ENCODE measurements at regions not wholly inside any gene's neighbourhood (a gene's known extent, or its start where the extent isn't known, plus 50 kb on each side); places are given as distances from the start of the nearest gene placed in this dataset.
"Not testable (repeated sequence)": the region's sequence is repeated elsewhere in the genome, so short reads cannot be mapped to it uniquely, and the experiment has no call there.

GRCh38 chr3:102905811-102906210 is 471.0 kb downstream of the ZPLD1 start:
- no peaks in the 10 kb centered on the region for H3K36me3 ChIP-seq (ENCODE audit: control insufficient read depth, insufficient read depth, low read length)
- no peak overlapping the region for H3K4me3 ChIP-seq (ENCODE audit: low read depth, low read length)
- H3K27ac ChIP-seq (ENCODE audit: low read depth, low read length) = no peak overlapping the region
- no peaks in the 10 kb centered on the region for H3K9me3 ChIP-seq (ENCODE audit: control insufficient read depth, insufficient read depth, low read depth, low read length)
- no peak overlapping the region for H3K9ac ChIP-seq (ENCODE audit: low read length)
- no peaks in the 10 kb centered on the region for H3K27me3 ChIP-seq (ENCODE audit: control insufficient read depth, insufficient read depth, low read length)
- no peaks in the 10 kb centered on the region for H3K4me1 ChIP-seq (ENCODE audit: control insufficient read depth, insufficient read depth, low read length)

GRCh38 chr3:102906818-102907217 is 472.0 kb downstream of the ZPLD1 start:
- H3K27ac ChIP-seq (ENCODE audit: low read depth, low read length) = no peak overlapping the region
- H3K4me1 ChIP-seq (ENCODE audit: control insufficient read depth, insufficient read depth, low read length) = no peaks in the 10 kb centered on the region
- H3K9ac ChIP-seq (ENCODE audit: low read length) = no peak overlapping the region
- no peak overlapping the region for H3K4me3 ChIP-seq (ENCODE audit: low read depth, low read length)
- H3K36me3 ChIP-seq (ENCODE audit: control insufficient read depth, insufficient read depth, low read length) = no peaks in the 10 kb centered on the region
- H3K9me3 ChIP-seq (ENCODE audit: control insufficient read depth, insufficient read depth, low read depth, low read length) = no peaks in the 10 kb centered on the region
- H3K27me3 ChIP-seq (ENCODE audit: control insufficient read depth, insufficient read depth, low read length) = no peaks in the 10 kb centered on the region

GRCh38 chr3:102909904-102910303 is 475.1 kb downstream of the ZPLD1 start:
- no peaks in the 10 kb centered on the region for H3K4me1 ChIP-seq (ENCODE audit: control insufficient read depth, insufficient read depth, low read length)
- no peak overlapping the region for H3K27ac ChIP-seq (ENCODE audit: low read depth, low read length)
- no peak overlapping the region for H3K4me3 ChIP-seq (ENCODE audit: low read depth, low read length)
- no peaks in the 10 kb centered on the region for H3K27me3 ChIP-seq (ENCODE audit: control insufficient read depth, insufficient read depth, low read length)
- H3K9me3 ChIP-seq (ENCODE audit: control insufficient read depth, insufficient read depth, low read depth, low read length) = no peaks in the 10 kb centered on the region
- H3K36me3 ChIP-seq (ENCODE audit: control insufficient read depth, insufficient read depth, low read length) = no peaks in the 10 kb centered on the region
- H3K9ac ChIP-seq (ENCODE audit: low read length) = no peak overlapping the region

- H3K9me3 ChIP-seq (ENCODE audit: control insufficient read depth, insufficient read depth, low read depth, low read length) = no peaks in the 10 kb centered on the region
- H3K36me3 ChIP-seq (ENCODE audit: control insufficient read depth, insufficient read depth, low read length) = no peaks in the 10 kb centered on the region
- no peak overlapping the region for H3K9ac ChIP-seq (ENCODE audit: low read length)
- no peaks in the 10 kb centered on the region for H3K27me3 ChIP-seq (ENCODE audit: control insufficient read depth, insufficient read depth, low read length)
- no peak overlapping the region for H3K27ac ChIP-seq (ENCODE audit: low read depth, low read length)
- no peaks in the 10 kb centered on the region for H3K4me1 ChIP-seq (ENCODE audit: control insufficient read depth, insufficient read depth, low read length)
- no peak overlapping the region for H3K4me3 ChIP-seq (ENCODE audit: low read depth, low read length)
Measured at GRCh38 chr3:102916532-102916931, 481.7 kb downstream of the ZPLD1 start.

GRCh38 chr3:102926618-102927017 is 491.8 kb downstream of the ZPLD1 start:
- Histone ChIP-seq H3K36me3 (ENCODE audit: control insufficient read depth, insufficient read depth, low read length) (no peaks in the 10 kb centered on the region), H3K4me3 (ENCODE audit: low read depth, low read length) (no peak overlapping the region), H3K27me3 (ENCODE audit: control insufficient read depth, insufficient read depth, low read length) (no peaks in the 10 kb centered on the region), H3K4me1 (ENCODE audit: control insufficient read depth, insufficient read depth, low read length) (no peaks in the 10 kb centered on the region), H3K9me3 (ENCODE audit: control insufficient read depth, insufficient read depth, low read depth, low read length) (peaks cover 18% of the 10 kb centered on the region), H3K9ac (ENCODE audit: low read length) (no peak overlapping the region), H3K27ac (ENCODE audit: low read depth, low read length) (no peak overlapping the region)

- Histone ChIP-seq H3K9me3 (ENCODE audit: control insufficient read depth, insufficient read depth, low read depth, low read length) (no peaks in the 10 kb centered on the region), H3K27ac (ENCODE audit: low read depth, low read length) (no peak overlapping the region), H3K4me3 (ENCODE audit: low read depth, low read length) (no peak overlapping the region), H3K4me1 (ENCODE audit: control insufficient read depth, insufficient read depth, low read length) (no peaks in the 10 kb centered on the region), H3K27me3 (ENCODE audit: control insufficient read depth, insufficient read depth, low read length) (no peaks in the 10 kb centered on the region), H3K36me3 (ENCODE audit: control insufficient read depth, insufficient read depth, low read length) (no peaks in the 10 kb centered on the region), H3K9ac (ENCODE audit: low read length) (no peak overlapping the region)
Measured at GRCh38 chr3:102933377-102933776, 498.6 kb downstream of the ZPLD1 start.

- no peak overlapping the region for H3K27ac ChIP-seq (ENCODE audit: low read depth, low read length)
- H3K4me3 ChIP-seq (ENCODE audit: low read depth, low read length) = no peak overlapping the region
- no peak overlapping the region for H3K9ac ChIP-seq (ENCODE audit: low read length)
- H3K27me3 ChIP-seq (ENCODE audit: control insufficient read depth, insufficient read depth, low read length) = no peaks in the 10 kb centered on the region
- no peaks in the 10 kb centered on the region for H3K4me1 ChIP-seq (ENCODE audit: control insufficient read depth, insufficient read depth, low read length)
- no peaks in the 10 kb centered on the region for H3K9me3 ChIP-seq (ENCODE audit: control insufficient read depth, insufficient read depth, low read depth, low read length)
- no peaks in the 10 kb centered on the region for H3K36me3 ChIP-seq (ENCODE audit: control insufficient read depth, insufficient read depth, low read length)
Measured at GRCh38 chr3:102936511-102937045, 501.8 kb downstream of the ZPLD1 start.

- Histone ChIP-seq H3K36me3 (ENCODE audit: control insufficient read depth, insufficient read depth, low read length) (no peaks in the 10 kb centered on the region), H3K9me3 (ENCODE audit: control insufficient read depth, insufficient read depth, low read depth, low read length) (no peaks in the 10 kb centered on the region), H3K4me1 (ENCODE audit: control insufficient read depth, insufficient read depth, low read length) (no peaks in the 10 kb centered on the region), H3K9ac (ENCODE audit: low read length) (no peak overlapping the region), H3K27me3 (ENCODE audit: control insufficient read depth, insufficient read depth, low read length) (no peaks in the 10 kb centered on the region), H3K27ac (ENCODE audit: low read depth, low read length) (no peak overlapping the region), H3K4me3 (ENCODE audit: low read depth, low read length) (no peak overlapping the region)
Measured at GRCh38 chr3:102941786-102942185, 507.0 kb downstream of the ZPLD1 start.

- not testable (repeated sequence) for H3K27me3 ChIP-seq (ENCODE audit: control insufficient read depth, insufficient read depth, low read length); H3K36me3 ChIP-seq (ENCODE audit: control insufficient read depth, insufficient read depth, low read length); H3K4me3 ChIP-seq (ENCODE audit: low read depth, low read length); H3K9me3 ChIP-seq (ENCODE audit: control insufficient read depth, insufficient read depth, low read depth, low read length); H3K9ac ChIP-seq (ENCODE audit: low read length); H3K27ac ChIP-seq (ENCODE audit: low read depth, low read length); H3K4me1 ChIP-seq (ENCODE audit: control insufficient read depth, insufficient read depth, low read length)
Measured at GRCh38 chr3:102946445-102946844, 511.6 kb downstream of the ZPLD1 start.

- no peaks in the 10 kb centered on the region for H3K27me3 ChIP-seq (ENCODE audit: control insufficient read depth, insufficient read depth, low read length)
- H3K27ac ChIP-seq (ENCODE audit: low read depth, low read length) = no peak overlapping the region
- H3K9ac ChIP-seq (ENCODE audit: low read length) = no peak overlapping the region
- no peak overlapping the region for H3K4me3 ChIP-seq (ENCODE audit: low read depth, low read length)
- H3K4me1 ChIP-seq (ENCODE audit: control insufficient read depth, insufficient read depth, low read length) = no peaks in the 10 kb centered on the region
- no peaks in the 10 kb centered on the region for H3K36me3 ChIP-seq (ENCODE audit: control insufficient read depth, insufficient read depth, low read length)
- H3K9me3 ChIP-seq (ENCODE audit: control insufficient read depth, insufficient read depth, low read depth, low read length) = 0 out of 2 replicates have a peak, but pooled peaks cover 4% of the 10 kb centered on the region
Measured at GRCh38 chr3:102972350-102972749, 537.5 kb downstream of the ZPLD1 start.

- H3K27ac ChIP-seq (ENCODE audit: low read depth, low read length) = no peak overlapping the region
- no peaks in the 10 kb centered on the region for H3K36me3 ChIP-seq (ENCODE audit: control insufficient read depth, insufficient read depth, low read length)
Measured at GRCh38 chr3:102974333-102974732, 539.5 kb downstream of the ZPLD1 start.

GRCh38 chr3:102979191-102979590 is 544.4 kb downstream of the ZPLD1 start:
- Histone ChIP-seq H3K27me3 (ENCODE audit: control insufficient read depth, insufficient read depth, low read length) (no peaks in the 10 kb centered on the region), H3K9me3 (ENCODE audit: control insufficient read depth, insufficient read depth, low read depth, low read length) (0 out of 2 replicates have a peak, but pooled peaks cover 4% of the 10 kb centered on the region), H3K4me1 (ENCODE audit: control insufficient read depth, insufficient read depth, low read length) (no peaks in the 10 kb centered on the region), H3K9ac (ENCODE audit: low read length) (no peak overlapping the region), H3K4me3 (ENCODE audit: low read depth, low read length) (no peak overlapping the region), H3K36me3 (ENCODE audit: control insufficient read depth, insufficient read depth, low read length) (no peaks in the 10 kb centered on the region), H3K27ac (ENCODE audit: low read depth, low read length) (no peak overlapping the region)

More at GRCh38 chr3:102974333-102974732, 539.5 kb downstream of the ZPLD1 start:
- Histone ChIP-seq H3K9me3 (ENCODE audit: control insufficient read depth, insufficient read depth, low read depth, low read length) (0 out of 2 replicates have a peak, but pooled peaks cover 4% of the 10 kb centered on the region), H3K9ac (ENCODE audit: low read length) (no peak overlapping the region), H3K4me1 (ENCODE audit: control insufficient read depth, insufficient read depth, low read length) (no peaks in the 10 kb centered on the region), H3K27me3 (ENCODE audit: control insufficient read depth, insufficient read depth, low read length) (no peaks in the 10 kb centered on the region), H3K4me3 (ENCODE audit: low read depth, low read length) (no peak overlapping the region)
